Jurkat, Clone E6-1 (cell line): ENCODE measurements at regions not wholly inside any gene's neighbourhood (a gene's known extent, or its start where the extent isn't known, plus 50 kb on each side); places are given as distances from the start of the nearest gene placed in this dataset.
"Not testable (repeated sequence)": the region's sequence is repeated elsewhere in the genome, so short reads cannot be mapped to it uniquely, and the experiment has no call there.

Experiments
- DNase-seq: peaks from one replicate; pipeline ENCODE4 v3.0.0-alpha.2; 2011; ENCODE audit warnings: low read depth, low spot score
- H3K4me3 ChIP-seq: 2 replicates; pipeline ENCODE4 v1.5.1; 2011; ENCODE audit warnings: mild to moderate bottlenecking, low read length, control low read depth, moderate library complexity

GRCh38 chr6:58237124-58237523 is 919.7 kb downstream of the PRIM2 start:
- DNase-seq, H3K4me3 ChIP-seq: not testable (repeated sequence)

- not testable (repeated sequence) for H3K4me3 ChIP-seq, DNase-seq
These were observed 921.0 kb downstream of the PRIM2 start for GRCh38 chr6:58238421-58238820.

DNA sequence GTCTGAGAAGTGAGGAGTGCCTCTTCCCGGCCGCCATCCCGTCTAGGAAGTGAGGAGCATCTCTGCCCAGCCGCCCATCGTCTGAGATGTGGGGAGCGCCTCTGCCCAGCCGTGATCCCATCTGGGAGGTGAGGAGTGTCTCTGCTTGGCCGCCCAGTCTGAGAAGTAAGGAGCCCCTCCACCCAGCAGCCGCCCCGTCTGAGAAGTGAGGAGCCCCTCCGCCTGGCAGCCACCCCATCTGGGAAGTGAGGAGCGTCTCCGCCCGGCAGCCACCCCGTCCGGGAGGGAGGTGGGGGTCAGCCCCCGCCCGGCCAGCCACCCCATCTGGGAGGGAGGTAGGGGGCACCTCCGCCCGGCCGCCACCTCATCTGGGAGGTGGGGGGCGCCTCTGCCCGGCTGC is 940.2 kb downstream of the PRIM2 start:
- H3K4me3 ChIP-seq, DNase-seq: not testable (repeated sequence)

DNA sequence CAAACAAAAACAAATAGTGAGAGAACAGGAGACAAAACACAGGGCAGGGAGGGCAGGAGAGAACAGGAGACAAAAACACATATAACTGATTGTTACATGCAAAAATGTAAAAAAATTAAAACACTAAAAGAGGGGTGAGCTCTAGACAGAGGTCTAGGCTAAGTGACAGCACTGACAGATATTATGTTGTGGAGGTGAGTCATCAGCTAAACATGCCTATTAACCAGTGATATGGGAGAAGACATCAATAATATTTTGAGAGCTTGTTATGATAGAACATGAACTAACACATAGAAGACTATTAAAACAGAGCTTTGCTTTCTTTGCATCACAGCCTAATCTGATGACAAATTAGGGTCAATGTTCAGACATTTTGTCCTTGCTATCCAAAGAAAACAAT is 972.7 kb downstream of the PRIM2 start:
- DNase-seq: no peak
- H3K4me3 ChIP-seq: no peak overlapping the region

DNA sequence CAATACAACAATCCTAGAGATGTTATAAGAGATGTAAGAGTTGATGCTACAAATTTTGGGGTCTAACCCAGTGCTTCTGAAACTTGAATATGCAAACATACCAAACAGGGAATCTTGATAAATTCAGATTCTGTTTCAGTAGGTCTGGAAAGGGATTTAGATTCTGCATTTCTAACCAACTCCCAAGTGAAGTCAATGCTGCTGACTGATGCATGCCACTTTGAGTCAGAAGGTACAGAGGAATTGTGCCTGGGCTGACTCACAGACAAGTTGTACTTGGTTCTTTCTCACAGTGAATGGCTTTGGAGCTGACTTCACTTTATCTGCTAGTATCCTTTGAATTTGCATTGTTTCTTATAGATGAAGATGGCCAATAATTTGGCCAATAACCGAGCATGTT is 973.9 kb downstream of the PRIM2 start:
- DNase-seq, H3K4me3 ChIP-seq: not testable (repeated sequence)

DNA sequence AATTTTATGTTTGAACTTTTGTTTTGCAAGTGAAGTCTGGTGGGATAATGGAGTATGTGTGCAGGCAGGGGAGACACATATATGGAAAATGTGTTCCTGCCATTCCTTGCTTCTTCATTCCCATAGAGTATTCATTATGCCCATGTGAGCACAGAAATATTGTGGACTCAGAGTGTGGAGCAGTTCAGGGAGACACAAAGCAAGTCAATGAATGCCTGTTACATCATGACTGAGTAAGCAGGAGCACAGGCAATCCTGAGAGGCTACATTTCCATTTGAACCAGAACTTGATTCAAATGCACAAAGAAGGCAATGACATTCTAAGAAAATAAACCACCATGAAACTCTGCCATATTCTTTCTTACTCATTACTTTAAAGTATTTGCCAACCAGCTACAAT is 990.5 kb downstream of the PRIM2 start:
- DNase-seq, H3K4me3 ChIP-seq: not testable (repeated sequence)

DNA sequence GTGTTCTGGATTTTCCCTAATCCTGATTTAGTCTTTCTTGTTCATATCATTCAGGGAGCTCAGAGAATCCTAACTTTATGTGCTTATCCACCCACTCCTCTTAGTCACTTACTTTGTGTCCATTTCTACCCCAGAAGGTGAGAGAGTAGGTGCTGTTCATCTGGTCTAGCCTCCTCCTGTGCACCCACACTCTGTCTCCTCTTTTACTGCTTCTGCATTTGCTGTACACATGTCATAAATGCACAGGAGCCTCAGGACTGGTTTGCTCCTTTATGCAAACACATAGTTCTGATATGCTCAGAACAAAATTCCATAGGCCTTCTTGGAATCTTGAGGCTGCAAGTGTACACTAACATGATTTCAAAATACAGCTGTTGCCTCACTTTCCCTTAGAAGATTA is 1014.7 kb downstream of the PRIM2 start:
- not testable (repeated sequence) for H3K4me3 ChIP-seq, DNase-seq

GRCh38 chr6:58342287-58342686 is 1024.9 kb downstream of the PRIM2 start:
- H3K4me3 ChIP-seq, DNase-seq: not testable (repeated sequence)

GRCh38 chr6:58347534-58347933 is 1030.1 kb downstream of the PRIM2 start:
- not testable (repeated sequence) for H3K4me3 ChIP-seq, DNase-seq

DNA sequence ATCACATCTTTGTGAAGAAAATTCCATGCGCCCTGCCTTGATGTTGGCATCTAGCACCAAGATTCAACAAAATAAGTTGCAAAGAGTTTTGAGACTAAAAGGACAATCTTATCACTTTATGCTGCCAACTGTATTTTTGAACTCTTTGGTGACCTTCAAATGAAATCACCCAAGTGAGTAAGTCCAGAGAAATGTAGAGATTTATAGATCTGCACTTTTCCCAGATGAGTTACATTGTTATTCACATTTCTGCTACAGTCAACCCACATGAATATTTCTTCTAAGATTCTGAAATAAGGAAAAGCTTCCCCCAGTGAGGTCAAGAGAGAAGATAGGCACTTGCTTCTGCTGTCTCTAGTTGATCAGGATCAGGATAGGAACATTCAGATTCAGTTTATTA is 1034.2 kb downstream of the PRIM2 start:
- not testable (repeated sequence) for H3K4me3 ChIP-seq, DNase-seq

DNA sequence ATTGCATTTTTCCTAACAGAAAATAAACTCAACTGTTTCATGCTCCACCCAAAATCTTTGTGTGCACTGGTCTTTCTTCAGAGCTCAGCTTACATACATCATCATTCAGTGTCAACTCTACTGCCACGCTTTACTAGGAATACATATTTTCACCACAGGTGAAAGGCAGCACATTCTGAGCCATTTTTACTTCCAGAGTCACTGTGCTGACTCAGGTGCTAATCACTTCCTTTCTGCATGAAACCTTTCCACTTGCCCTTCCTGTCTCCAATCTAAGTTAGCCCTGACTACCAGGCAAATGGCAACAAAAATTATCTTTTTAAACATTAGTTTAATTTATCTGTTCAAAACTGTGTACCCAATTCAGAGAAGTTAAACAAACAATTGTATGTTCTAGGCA is 1041.0 kb downstream of the PRIM2 start:
- H3K4me3 ChIP-seq, DNase-seq: not testable (repeated sequence)

GRCh38 chr6:58365856-58366255 is 1048.4 kb downstream of the PRIM2 start:
- H3K4me3 ChIP-seq, DNase-seq: not testable (repeated sequence)

- DNase-seq, H3K4me3 ChIP-seq: not testable (repeated sequence)
These were observed 1089.2 kb downstream of the PRIM2 start for GRCh38 chr6:58406659-58407058.

DNA sequence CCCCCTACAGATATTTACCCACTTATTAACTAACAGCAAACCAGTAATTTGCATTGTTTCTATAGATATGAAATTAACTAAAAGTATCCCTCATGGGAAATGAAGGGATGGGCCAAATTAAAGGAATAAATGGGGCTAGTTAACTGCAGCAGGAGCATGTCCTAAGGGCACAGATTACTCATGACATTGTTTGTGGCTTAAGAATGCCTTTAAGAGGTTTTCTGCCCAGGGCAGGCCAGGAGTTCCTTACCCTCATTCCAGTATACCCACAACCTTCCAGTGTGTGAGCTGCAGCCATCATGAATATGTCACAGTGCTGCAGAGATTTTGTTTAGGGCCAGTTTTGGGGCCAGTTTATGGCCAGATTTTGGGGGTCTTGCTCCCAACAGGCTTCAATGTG is 1101.9 kb downstream of the PRIM2 start:
- DNase-seq: no peak
- H3K4me3 ChIP-seq: no peak overlapping the region
